Gastrocnemius medialis (tissue), 4 donors: ENCODE measurements at regions not wholly inside any gene's neighbourhood (a gene's known extent, or its start where the extent isn't known, plus 50 kb on each side); places are given as distances from the start of the nearest gene placed in this dataset.

Experiments
- POLR2A ChIP-seq, 2 donors: fragments of 450-650 bp; IDR thresholded peaks; one replicate each; pipeline ENCODE4 v1.6.1; 2017; ENCODE audit warnings: antibody characterized with exemption in 2 of 2, mild to moderate bottlenecking in 2 of 2, moderate library complexity in 2 of 2
- TF ChIP-seq, protein P1 (sequence below), 5 experiments: fragments of 450-650 bp in 3 of 5; fragments of 200-600 bp in 2 of 5; sonication (generic) in 2 of 5; IDR thresholded peaks in 4 of 5; conservative IDR thresholded peaks in 1 of 5; 1 replicate in 4 of 5; 2 replicates in 1 of 5; pipeline ENCODE4 v1.5.1; 2016 to 2019; ENCODE audit warnings: antibody characterized with exemption in 5 of 5, mild to moderate bottlenecking in 3 of 5, moderate library complexity in 3 of 5

DNA sequence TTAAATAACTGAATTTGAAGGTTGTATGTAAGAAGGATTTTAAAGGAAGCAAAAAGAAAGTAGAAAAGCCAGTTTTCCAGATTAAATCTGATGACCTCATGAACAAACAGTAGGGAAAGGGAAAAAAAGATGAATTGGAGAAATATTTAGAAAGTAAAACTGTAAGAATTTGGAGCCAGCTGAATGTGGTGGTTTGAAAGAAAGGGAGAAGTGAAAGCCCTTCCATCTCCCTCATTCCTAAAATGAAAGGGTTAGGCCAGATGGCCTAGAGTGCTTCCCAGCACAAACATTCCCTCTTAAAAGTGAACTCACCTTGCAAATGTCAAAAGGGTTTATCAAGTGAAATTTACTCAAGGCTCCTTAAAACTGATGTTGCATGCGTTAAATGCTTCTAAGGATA is 139.3 kb upstream of the COL21A1 start:
- TF ChIP-seq POLR2A (IDR thresholded peaks at IDR 0.05): no peak
- TF ChIP-seq, protein P1, sequence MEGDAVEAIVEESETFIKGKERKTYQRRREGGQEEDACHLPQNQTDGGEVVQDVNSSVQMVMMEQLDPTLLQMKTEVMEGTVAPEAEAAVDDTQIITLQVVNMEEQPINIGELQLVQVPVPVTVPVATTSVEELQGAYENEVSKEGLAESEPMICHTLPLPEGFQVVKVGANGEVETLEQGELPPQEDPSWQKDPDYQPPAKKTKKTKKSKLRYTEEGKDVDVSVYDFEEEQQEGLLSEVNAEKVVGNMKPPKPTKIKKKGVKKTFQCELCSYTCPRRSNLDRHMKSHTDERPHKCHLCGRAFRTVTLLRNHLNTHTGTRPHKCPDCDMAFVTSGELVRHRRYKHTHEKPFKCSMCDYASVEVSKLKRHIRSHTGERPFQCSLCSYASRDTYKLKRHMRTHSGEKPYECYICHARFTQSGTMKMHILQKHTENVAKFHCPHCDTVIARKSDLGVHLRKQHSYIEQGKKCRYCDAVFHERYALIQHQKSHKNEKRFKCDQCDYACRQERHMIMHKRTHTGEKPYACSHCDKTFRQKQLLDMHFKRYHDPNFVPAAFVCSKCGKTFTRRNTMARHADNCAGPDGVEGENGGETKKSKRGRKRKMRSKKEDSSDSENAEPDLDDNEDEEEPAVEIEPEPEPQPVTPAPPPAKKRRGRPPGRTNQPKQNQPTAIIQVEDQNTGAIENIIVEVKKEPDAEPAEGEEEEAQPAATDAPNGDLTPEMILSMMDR (IDR thresholded peaks at IDR 0.05 in 4 of 5, conservative IDR thresholded peaks at IDR 0.05 in 1 of 5): no peak
